PC-3 (cell line): ENCODE measurements at regions not wholly inside any gene's neighbourhood (a gene's known extent, or its start where the extent isn't known, plus 50 kb on each side); places are given as distances from the start of the nearest gene placed in this dataset.

Experiments
- ATAC-seq: fragments of 200-7000 bp; cut with Tn5 transposase; 2 replicates; pipeline ENCODE4 v1.9.1; 2020; ENCODE audit warnings: mild to moderate bottlenecking, moderate library complexity
- BruUV-seq: library from RNA; stranded (reverse); fragments of 400-500 nt; replicated peaks from 2 replicates; lab custom pipeline; 2021; lab: Mats Ljungman, UMichigan
- CTCF ChIA-PET: fragments of 300-600 bp; sonication (Branson Sonifier 250); formaldehyde crosslinking; loops from one replicate; lab custom pipeline; 2022; ENCODE audit warnings: antibody characterized with exemption; lab: Charles Lee
- POLR2A ChIA-PET: fragments of 300-600 bp; sonication (Branson Sonifier 250); formaldehyde crosslinking; loops from one replicate; lab custom pipeline; 2022; ENCODE audit warnings: antibody characterized with exemption; ENCODE audit not compliant: unreplicated experiment; lab: Charles Lee
- DNase-seq: peaks from one replicate; pipeline ENCODE4 v3.0.0-alpha.2; 2015
- H2AFZ ChIP-seq: fragments of 300-600 bp; sonication (generic); 2 replicates; pipeline ENCODE4 v1.6.0; 2016; ENCODE audit warnings: antibody characterized with exemption, low read length
- H3F3A ChIP-seq: fragments of 300-600 bp; sonication (generic); one replicate; pipeline ENCODE4 v1.6.0; 2017; ENCODE audit warnings: antibody characterized with exemption, low read length, control low read depth, mild to moderate bottlenecking; ENCODE audit not compliant: unreplicated experiment
- H3K27ac ChIP-seq: fragments of 300-600 bp; sonication (generic); 2 replicates; pipeline ENCODE4 v1.5.1; 2016; ENCODE audit warnings: mild to moderate bottlenecking, low read length
- H3K27me3 ChIP-seq: fragments of 300-600 bp; sonication (generic); 2 replicates; pipeline ENCODE4 v1.6.1; 2016; ENCODE audit warnings: low read length, mixed read lengths
- H3K36me3 ChIP-seq: fragments of 300-600 bp; sonication (generic); 2 replicates; pipeline ENCODE4 v1.6.1; 2016; ENCODE audit warnings: low read depth, mixed run types, low read length, mixed read lengths
- H3K4me1 ChIP-seq: fragments of 300-600 bp; sonication (generic); 2 replicates; pipeline ENCODE4 v1.5.1; 2016; ENCODE audit warnings: low read length; ENCODE audit not compliant: insufficient read depth
- H3K4me2 ChIP-seq: fragments of 300-600 bp; sonication (generic); 2 replicates; pipeline ENCODE4 v1.6.0; 2016; ENCODE audit warnings: low read length
- H3K4me3 ChIP-seq: fragments of 300-600 bp; sonication (generic); 2 replicates; pipeline ENCODE4 v1.5.1; 2016; ENCODE audit warnings: mild to moderate bottlenecking, low read length, mixed read lengths
- H3K79me2 ChIP-seq: fragments of 300-600 bp; sonication (generic); 2 replicates; pipeline ENCODE4 v1.6.1; 2017; ENCODE audit warnings: low read length, mixed read lengths
- H3K9ac ChIP-seq: fragments of 300-600 bp; sonication (generic); 2 replicates; pipeline ENCODE4 v1.6.0; 2016; ENCODE audit warnings: mild to moderate bottlenecking, low read length
- H3K9me2 ChIP-seq: fragments of 300-600 bp; sonication (generic); replicated peaks from 2 replicates; pipeline ENCODE4 v1.6.1; 2016; ENCODE audit warnings: mixed run types, low read length, mixed read lengths
- H3K9me3 ChIP-seq: fragments of 300-600 bp; sonication (generic); 2 replicates; pipeline ENCODE4 v1.6.1; 2016; ENCODE audit warnings: low read length, mixed read lengths
- H4K20me1 ChIP-seq: fragments of 300-600 bp; sonication (generic); 2 replicates; pipeline ENCODE4 v1.6.1; 2016; ENCODE audit warnings: low read length, mixed read lengths
- EZH2 ChIP-seq: fragments of 300-600 bp; sonication (generic); IDR thresholded peaks from one replicate; pipeline ENCODE4 v1.6.1; 2017; ENCODE audit warnings: antibody characterized with exemption, mild to moderate bottlenecking, low read length; ENCODE audit not compliant: unreplicated experiment
- EZH2phosphoT487 ChIP-seq: fragments of 300-600 bp; sonication (generic); IDR thresholded peaks from 2 replicates; pipeline ENCODE4 v1.6.1; 2018; ENCODE audit warnings: mild to moderate bottlenecking, antibody characterized with exemption, low read length, borderline replicate concordance
- intact Hi-C: fragments of 100-400 bp; cut with micrococcal nuclease; formaldehyde crosslinking; loops from 2 replicates; pipeline ENCODE4 v1.9.0; 2023
- TF ChIP-seq, protein P1 (sequence below): fragments of 300-600 bp; sonication (generic); conservative IDR thresholded peaks from 2 replicates; pipeline ENCODE4 v1.5.1; 2017; ENCODE audit warnings: antibody characterized with exemption, low read depth, mild to moderate bottlenecking, low read length

- peaks cover 14% of the 10 kb centered on the region for H3K4me1 ChIP-seq
- ATAC-seq (peak; percentile 81), DNase-seq (peak; percentile 58)
- H3K36me3 ChIP-seq = no peaks in the 10 kb centered on the region
- ChIA-PET POLR2A (no interaction called here), CTCF (no interaction called here)
- no TSS peak for BruUV-seq
- no peaks in the 10 kb centered on the region for H3K9me2 ChIP-seq
- H3K4me2 ChIP-seq = peak overlapping the region; percentile 69
- H3K9me3 ChIP-seq = no peaks in the 10 kb centered on the region
- no peaks in the 10 kb centered on the region for H3F3A ChIP-seq
- H3K27me3 ChIP-seq = peaks cover 10% of the 10 kb centered on the region; the same call in 1 of the 2 replicates
- H3K9ac ChIP-seq = no peak overlapping the region
- H3K4me3 ChIP-seq = peak overlapping the region; percentile 26; the same call in 1 of the 2 replicates
- intact Hi-C loops = loop anchor here (10.0 kb wide), 1 partner anchor 112 kb away; no protein-coding TSS in a partner anchor
- TF ChIP-seq EZH2phosphoT487 (no peak), EZH2 (no peak)
- TF ChIP-seq, protein P1, sequence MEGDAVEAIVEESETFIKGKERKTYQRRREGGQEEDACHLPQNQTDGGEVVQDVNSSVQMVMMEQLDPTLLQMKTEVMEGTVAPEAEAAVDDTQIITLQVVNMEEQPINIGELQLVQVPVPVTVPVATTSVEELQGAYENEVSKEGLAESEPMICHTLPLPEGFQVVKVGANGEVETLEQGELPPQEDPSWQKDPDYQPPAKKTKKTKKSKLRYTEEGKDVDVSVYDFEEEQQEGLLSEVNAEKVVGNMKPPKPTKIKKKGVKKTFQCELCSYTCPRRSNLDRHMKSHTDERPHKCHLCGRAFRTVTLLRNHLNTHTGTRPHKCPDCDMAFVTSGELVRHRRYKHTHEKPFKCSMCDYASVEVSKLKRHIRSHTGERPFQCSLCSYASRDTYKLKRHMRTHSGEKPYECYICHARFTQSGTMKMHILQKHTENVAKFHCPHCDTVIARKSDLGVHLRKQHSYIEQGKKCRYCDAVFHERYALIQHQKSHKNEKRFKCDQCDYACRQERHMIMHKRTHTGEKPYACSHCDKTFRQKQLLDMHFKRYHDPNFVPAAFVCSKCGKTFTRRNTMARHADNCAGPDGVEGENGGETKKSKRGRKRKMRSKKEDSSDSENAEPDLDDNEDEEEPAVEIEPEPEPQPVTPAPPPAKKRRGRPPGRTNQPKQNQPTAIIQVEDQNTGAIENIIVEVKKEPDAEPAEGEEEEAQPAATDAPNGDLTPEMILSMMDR = no peak
- H4K20me1 ChIP-seq = no peaks in the 10 kb centered on the region
- peak overlapping the region; percentile 66 for H2AFZ ChIP-seq
- no peak overlapping the region for H3K27ac ChIP-seq
- H3K79me2 ChIP-seq = no peaks in the 10 kb centered on the region
These were observed 183.5 kb upstream of the NSMCE3 start for GRCh38 chr15:29452881-29453731.

GRCh38 chr15:29451201-29451781, 181.7 kb upstream of the NSMCE3 start:
- peak; percentile 54; the same call in 1 of the 2 replicates for ATAC-seq
- no peak for TF ChIP-seq EZH2
- TF ChIP-seq, protein P1 = peak; percentile 60
- no peak for TF ChIP-seq EZH2phosphoT487

More at GRCh38 chr15:29451201-29451781, 181.7 kb upstream of the NSMCE3 start:
- H3K4me1 ChIP-seq = peaks cover 14% of the 10 kb centered on the region
- no peaks in the 10 kb centered on the region for H3K9me3 ChIP-seq
- H3K27me3 ChIP-seq = no peaks in the 10 kb centered on the region
- intact Hi-C loops = loop anchor here (10.0 kb wide), 1 partner anchor 114 kb away; no protein-coding TSS in a partner anchor
- no peaks in the 10 kb centered on the region for H3K79me2 ChIP-seq
- no peak overlapping the region for H3K4me3 ChIP-seq
- no TSS peak for BruUV-seq
- DNase-seq = peak; percentile 23
- H3F3A ChIP-seq = no peaks in the 10 kb centered on the region
- no peaks in the 10 kb centered on the region for H3K36me3 ChIP-seq
- ChIA-PET CTCF (no interaction called here), POLR2A (no interaction called here)
- H2AFZ ChIP-seq = no peak overlapping the region
- H3K4me2 ChIP-seq = no peak overlapping the region
- H3K27ac ChIP-seq = no peak overlapping the region
- no peak overlapping the region for H3K9ac ChIP-seq
- no peaks in the 10 kb centered on the region for H4K20me1 ChIP-seq
- H3K9me2 ChIP-seq = no peaks in the 10 kb centered on the region
